Jurkat, Clone E6-1 (cell line): ENCODE measurements at regions not wholly inside any gene's neighbourhood (a gene's known extent, or its start where the extent isn't known, plus 50 kb on each side); places are given as distances from the start of the nearest gene placed in this dataset.

Experiments
- DNase-seq: peaks from one replicate; pipeline ENCODE4 v3.0.0-alpha.2; 2011; ENCODE audit warnings: low read depth, low spot score
- H3K4me3 ChIP-seq: 2 replicates; pipeline ENCODE4 v1.5.1; 2011; ENCODE audit warnings: mild to moderate bottlenecking, low read length, control low read depth, moderate library complexity

DNA sequence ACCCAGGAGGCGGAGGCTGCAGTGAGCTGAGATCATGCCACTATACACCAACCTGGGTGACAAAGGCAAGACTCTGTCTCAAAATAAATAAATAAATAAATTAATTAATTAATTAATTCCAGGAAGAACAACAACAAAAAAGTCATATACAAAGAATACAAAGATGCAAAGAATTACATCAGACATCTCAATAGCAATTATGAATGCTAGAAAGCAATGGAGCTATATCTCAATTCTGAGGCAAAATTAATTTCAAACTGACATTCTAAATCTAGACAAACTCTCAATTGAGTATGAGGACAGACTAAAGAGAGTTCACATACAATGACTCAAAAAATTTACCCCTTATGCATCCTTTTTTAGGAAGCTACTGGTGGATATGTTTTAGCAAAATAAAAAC lies 69.6 kb upstream of the CTNNB1 start:
- no peak for DNase-seq
- no peak overlapping the region for H3K4me3 ChIP-seq

DNA sequence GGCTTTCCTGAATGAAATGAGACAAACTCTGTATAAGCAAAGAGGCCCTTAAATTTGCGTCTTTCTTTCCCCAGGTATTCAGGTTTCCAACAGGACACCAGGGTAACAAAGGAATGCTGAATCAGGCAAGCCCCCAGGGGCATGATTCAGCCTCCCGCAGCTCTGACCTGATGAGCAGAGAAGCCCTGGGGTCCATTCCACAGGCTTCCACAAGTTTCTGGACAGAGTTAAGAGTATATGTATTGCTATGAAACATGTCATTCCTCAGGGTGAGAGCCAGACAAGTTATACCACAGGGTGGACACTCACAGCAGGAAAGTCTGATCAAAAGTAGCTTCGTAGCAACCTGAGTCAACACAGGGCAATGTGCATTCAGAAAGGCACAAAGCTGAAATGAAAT lies 68.1 kb upstream of the CTNNB1 start:
- H3K4me3 ChIP-seq, result no peak overlapping the region
- DNase-seq, result no peak

GRCh38 chr3:41137686-41138111 lies 61.6 kb upstream of the CTNNB1 start:
- H3K4me3 ChIP-seq, result no peak overlapping the region
- no peak for DNase-seq

DNA sequence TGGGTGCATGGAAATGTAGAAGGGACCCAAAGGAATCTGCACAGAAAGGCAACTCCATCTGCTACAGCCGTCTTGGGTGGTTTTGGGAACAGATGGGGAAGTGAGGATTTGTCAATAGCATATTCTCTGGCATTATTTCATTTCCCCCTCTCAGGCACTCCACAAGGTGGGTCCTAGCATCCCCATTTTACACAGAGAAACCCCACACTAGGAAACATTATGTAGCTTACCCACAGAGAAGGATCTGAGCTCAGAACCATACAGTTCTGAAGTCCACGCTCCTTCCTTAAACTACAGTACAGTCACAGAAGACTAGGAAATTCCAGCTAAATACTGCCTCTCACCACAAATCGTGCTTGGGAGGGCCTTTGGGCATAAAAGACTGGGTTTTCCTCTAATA lies 61.2 kb upstream of the CTNNB1 start:
- no peak for DNase-seq
- H3K4me3 ChIP-seq, result no peak overlapping the region

DNA sequence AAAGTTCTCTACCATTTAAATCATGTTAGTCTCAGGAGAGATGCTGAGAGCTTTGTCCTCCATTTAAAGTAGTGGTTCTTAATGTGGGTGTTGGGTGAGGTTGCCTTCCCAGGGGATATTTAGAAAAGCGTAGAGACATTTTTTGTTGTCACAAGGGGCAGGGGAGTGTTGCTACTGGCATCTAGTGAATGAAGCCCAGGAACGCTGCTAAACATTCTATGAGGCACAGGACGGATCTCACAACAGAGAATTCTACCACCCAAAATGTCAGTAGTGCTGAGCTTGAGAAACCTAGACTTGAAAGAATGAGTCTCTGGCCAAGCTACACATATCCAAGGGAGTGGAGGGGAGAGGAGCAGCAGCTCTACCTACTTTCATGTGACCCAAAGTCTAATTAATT lies 60.7 kb upstream of the CTNNB1 start:
- H3K4me3 ChIP-seq, result no peak overlapping the region
- no peak for DNase-seq

DNA sequence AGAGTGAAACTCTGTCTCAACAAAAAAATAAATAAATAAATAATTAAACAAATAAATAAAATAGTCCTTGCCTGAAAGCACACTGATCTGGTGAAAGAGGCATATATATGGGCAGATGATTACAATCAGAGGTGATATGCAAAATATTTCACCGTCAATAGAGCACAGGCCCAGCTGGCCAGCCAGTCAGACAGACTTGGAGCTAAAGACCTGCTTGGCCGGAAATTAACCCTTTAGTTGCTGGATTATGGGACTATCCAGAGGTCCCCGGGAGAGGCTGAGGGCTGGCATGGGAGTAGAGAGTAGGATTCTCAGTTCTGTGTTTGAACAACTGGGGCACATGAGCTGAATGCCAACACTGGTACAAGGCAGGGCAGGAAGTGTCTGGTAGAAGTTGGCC lies 59.1 kb upstream of the CTNNB1 start:
- H3K4me3 ChIP-seq, result no peak overlapping the region
- DNase-seq, result no peak

GRCh38 chr3:41141433-41142167 lies 57.7 kb upstream of the CTNNB1 start:
- no peak for DNase-seq
- H3K4me3 ChIP-seq, result no peak overlapping the region

GRCh38 chr3:41143421-41144031 lies 55.8 kb upstream of the CTNNB1 start:
- DNase-seq, result no peak
- H3K4me3 ChIP-seq, result no peak overlapping the region

GRCh38 chr3:41144631-41145030 lies 54.7 kb upstream of the CTNNB1 start:
- H3K4me3 ChIP-seq, result no peak overlapping the region
- no peak for DNase-seq

DNA sequence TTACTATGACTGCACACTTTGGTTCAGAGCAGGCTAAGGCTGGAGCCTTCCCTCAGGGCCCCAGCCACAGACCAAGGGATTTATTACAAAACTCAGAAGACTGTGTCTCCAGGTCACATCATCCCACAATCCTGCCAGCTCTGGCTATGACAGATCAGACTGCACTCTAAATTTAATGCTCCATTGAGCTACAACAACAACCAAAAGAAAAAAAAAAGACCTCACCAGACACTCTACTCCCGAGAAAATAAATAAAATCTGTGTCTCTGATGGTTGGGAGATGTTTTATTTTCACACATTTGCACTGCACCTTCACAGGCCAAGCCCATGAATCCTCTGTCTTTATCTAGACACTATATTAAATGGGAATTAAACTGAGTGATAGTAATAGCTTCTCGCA lies 50.8 kb upstream of the CTNNB1 start:
- DNase-seq, result no peak
- H3K4me3 ChIP-seq, result no peak overlapping the region

- no peak for DNase-seq
- H3K4me3 ChIP-seq, result no peak overlapping the region
Observed at GRCh38 chr3:41148901-41149300, 50.4 kb upstream of the CTNNB1 start.
